ENCODE measurements at regions not wholly inside any gene's neighbourhood (a gene's known extent, or its start where the extent isn't known, plus 50 kb on each side); places are given as distances from the start of the nearest gene placed in this dataset.

DNA sequence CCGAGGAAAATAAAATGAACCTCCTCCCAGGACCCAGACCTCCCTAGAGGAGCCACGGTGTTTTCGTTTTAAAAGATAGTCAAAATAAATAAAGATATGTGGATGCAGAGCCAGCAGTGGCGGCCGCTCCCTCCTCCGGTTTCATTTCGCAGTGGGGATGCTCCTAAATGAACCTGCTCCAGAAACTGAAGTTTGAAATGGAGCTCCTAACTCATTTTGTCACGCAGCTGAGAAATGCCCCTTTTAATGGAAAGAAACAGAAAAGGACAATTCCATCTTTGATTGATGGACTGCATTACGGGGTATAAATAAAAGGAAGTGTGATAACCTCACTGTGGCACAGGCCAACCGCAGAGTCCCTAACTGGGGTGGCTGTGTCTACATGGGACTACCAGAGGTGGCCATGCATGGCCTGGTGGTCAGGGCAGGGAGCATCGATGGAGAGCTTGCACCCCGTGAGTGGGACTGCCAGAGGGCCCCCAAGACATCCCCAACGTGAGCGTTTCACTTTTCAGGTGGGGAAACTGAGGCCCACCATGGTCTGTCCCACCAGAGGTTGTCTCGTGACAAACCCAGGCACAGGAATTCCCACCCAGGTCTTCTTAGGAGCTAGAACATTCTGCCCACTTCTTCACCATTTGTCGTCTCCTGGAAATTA is 426.6 kb downstream of the BRD1 start:
- TF ChIP-seq POLR2A (IDR thresholded peaks at IDR 0.05; ENCODE audit: extremely low read depth, insufficient read length), result no peak
- TF ChIP-seq, protein P1, sequence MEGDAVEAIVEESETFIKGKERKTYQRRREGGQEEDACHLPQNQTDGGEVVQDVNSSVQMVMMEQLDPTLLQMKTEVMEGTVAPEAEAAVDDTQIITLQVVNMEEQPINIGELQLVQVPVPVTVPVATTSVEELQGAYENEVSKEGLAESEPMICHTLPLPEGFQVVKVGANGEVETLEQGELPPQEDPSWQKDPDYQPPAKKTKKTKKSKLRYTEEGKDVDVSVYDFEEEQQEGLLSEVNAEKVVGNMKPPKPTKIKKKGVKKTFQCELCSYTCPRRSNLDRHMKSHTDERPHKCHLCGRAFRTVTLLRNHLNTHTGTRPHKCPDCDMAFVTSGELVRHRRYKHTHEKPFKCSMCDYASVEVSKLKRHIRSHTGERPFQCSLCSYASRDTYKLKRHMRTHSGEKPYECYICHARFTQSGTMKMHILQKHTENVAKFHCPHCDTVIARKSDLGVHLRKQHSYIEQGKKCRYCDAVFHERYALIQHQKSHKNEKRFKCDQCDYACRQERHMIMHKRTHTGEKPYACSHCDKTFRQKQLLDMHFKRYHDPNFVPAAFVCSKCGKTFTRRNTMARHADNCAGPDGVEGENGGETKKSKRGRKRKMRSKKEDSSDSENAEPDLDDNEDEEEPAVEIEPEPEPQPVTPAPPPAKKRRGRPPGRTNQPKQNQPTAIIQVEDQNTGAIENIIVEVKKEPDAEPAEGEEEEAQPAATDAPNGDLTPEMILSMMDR (IDR thresholded peaks at IDR 0.05; ENCODE audit: low read depth, low read length), result no peak

Measured in NB4 (cell line).